ENCODE measurements at regions not wholly inside any gene's neighbourhood (a gene's known extent, or its start where the extent isn't known, plus 50 kb on each side); places are given as distances from the start of the nearest gene placed in this dataset.

DNA sequence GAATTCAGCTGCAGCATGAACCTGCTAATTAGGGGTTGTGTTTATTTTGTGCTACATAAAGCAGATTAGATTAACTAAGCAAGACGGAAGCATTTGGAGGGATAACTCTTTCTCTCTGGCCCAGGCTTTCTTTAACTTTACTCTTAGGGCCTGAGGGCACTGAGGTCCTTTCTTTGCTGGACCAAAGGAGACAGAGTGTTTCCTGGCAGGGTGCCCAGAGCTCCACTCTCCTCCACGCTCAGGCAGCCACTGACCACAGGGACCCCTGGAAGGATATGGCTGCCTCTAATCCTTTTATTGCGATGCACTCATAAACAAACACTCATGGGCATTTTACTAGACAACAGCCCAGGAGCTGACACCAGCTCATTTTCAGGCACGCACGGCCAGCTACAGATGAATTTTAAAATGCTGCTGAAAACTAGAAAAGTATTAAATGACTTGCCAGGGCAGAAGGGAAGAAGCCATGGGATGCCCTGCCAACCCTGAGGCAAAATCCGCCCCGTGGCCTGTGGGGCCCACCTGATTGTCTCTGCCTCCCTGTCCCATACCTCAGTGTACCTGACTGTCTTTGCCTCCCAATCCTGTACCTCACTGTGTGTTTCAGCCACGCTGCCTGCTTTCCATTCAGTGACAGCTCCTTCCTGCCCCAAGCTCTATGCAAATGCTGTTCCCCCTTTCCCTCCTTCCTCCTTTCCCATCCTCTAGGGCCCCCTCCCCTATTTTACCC lies 192.6 kb upstream of the NAV2 start:
- no peaks in the 10 kb centered on the region for H3K9me3 ChIP-seq (ENCODE audit: control insufficient read depth in 4 of 4, insufficient read depth in 3 of 4, low read length in 3 of 4)
- peaks cover 0 to 19% (median 2%) of the 10 kb centered on the region in 5 donors for H3K4me1 ChIP-seq (ENCODE audit: control insufficient read depth in 5 of 5, insufficient read depth in 5 of 5, low read length in 5 of 5)
- TF ChIP-seq, protein P1, sequence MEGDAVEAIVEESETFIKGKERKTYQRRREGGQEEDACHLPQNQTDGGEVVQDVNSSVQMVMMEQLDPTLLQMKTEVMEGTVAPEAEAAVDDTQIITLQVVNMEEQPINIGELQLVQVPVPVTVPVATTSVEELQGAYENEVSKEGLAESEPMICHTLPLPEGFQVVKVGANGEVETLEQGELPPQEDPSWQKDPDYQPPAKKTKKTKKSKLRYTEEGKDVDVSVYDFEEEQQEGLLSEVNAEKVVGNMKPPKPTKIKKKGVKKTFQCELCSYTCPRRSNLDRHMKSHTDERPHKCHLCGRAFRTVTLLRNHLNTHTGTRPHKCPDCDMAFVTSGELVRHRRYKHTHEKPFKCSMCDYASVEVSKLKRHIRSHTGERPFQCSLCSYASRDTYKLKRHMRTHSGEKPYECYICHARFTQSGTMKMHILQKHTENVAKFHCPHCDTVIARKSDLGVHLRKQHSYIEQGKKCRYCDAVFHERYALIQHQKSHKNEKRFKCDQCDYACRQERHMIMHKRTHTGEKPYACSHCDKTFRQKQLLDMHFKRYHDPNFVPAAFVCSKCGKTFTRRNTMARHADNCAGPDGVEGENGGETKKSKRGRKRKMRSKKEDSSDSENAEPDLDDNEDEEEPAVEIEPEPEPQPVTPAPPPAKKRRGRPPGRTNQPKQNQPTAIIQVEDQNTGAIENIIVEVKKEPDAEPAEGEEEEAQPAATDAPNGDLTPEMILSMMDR (IDR thresholded peaks at IDR 0.05; ENCODE audit: control extremely low read depth, extremely low read depth), result no peak
- no peak overlapping the region for H3K9ac ChIP-seq (ENCODE audit: insufficient read depth in 1 of 2, low read length in 2 of 2)
- DNase-seq (peak; percentile 59 to 81 (median 59)), ATAC-seq (ENCODE audit: insufficient read depth, low FRiP score) (no peak)
- H3K27ac ChIP-seq (ENCODE audit: low read depth in 1 of 2, low read length in 1 of 2), result no peak overlapping the region
- no peaks in the 10 kb centered on the region for H3K36me3 ChIP-seq (ENCODE audit: control insufficient read depth in 4 of 4, insufficient read depth in 4 of 4, low read length in 4 of 4)
- no peaks in the 10 kb centered on the region for H3K27me3 ChIP-seq (ENCODE audit: control insufficient read depth in 3 of 3, insufficient read depth in 3 of 3, low read length in 2 of 3)
- no peak overlapping the region for H3K4me3 ChIP-seq
- 68 to 69% methylated on average over 8 of the region's 8 CpGs for WGBS, 2 donors

DNA sequence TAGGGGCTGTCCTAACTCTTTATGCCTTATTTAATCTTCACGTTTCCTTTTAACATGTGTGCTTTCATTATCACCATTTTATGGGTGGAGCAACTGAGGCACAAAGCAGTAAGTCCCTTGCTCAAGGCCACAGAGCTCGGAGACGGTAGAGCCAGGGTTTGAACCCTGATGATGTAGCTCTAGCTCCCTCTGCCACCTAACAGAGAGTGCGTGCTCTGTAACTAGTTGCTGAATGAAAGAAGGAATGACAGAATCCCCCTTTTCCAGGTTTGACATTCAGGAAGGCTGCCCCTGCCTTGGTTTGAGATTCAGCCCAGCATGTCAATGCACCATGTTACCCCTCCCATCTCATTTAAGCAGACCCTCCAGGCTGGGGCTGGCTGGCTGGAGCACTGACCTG lies 193.3 kb upstream of the NAV2 start:
- H3K27ac ChIP-seq (ENCODE audit: low read depth in 1 of 2, low read length in 1 of 2), result no peak overlapping the region
- H3K36me3 ChIP-seq (ENCODE audit: control insufficient read depth in 4 of 4, insufficient read depth in 4 of 4, low read length in 4 of 4), result no peaks in the 10 kb centered on the region
- H3K4me3 ChIP-seq, result no peak overlapping the region
- peaks cover 0 to 19% (median 3%) of the 10 kb centered on the region in 5 donors for H3K4me1 ChIP-seq (ENCODE audit: control insufficient read depth in 5 of 5, insufficient read depth in 5 of 5, low read length in 5 of 5)
- 70 to 89% methylated on average over 4 of the region's 4 CpGs for WGBS, 2 donors
- no peak for DNase-seq
- no peak overlapping the region for H3K9ac ChIP-seq (ENCODE audit: insufficient read depth in 1 of 2, low read length in 2 of 2)
- ATAC-seq (ENCODE audit: insufficient read depth, low FRiP score), result no peak
- H3K9me3 ChIP-seq (ENCODE audit: control insufficient read depth in 4 of 4, insufficient read depth in 3 of 4, low read length in 3 of 4), result no peaks in the 10 kb centered on the region
- TF ChIP-seq, protein P1 (IDR thresholded peaks at IDR 0.05; ENCODE audit: control extremely low read depth, extremely low read depth), result no peak
- peaks cover 0 to 7% (median 0%) of the 10 kb centered on the region in 3 donors for H3K27me3 ChIP-seq (ENCODE audit: control insufficient read depth in 3 of 3, insufficient read depth in 3 of 3, low read length in 2 of 3)

DNA sequence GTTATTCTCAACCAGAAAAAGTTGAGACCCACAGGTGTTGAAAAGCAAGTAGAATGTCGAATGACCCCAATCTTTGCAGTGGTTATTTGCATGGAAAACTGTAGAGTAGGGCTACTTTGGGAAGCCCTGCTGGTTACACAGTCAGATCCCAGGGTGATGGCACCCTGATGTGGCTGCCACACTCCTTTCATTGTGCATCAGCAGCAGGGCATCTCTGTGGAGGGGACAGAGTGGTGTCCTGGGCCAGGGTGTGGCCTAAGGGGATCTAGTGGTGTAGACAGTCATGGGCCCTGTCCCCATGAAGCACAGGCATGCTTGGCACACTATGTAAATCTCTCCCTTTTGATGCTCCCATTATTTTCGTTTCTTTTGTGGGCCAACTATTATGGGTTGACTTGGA lies 199.4 kb upstream of the NAV2 start:
- Histone ChIP-seq H3K4me3 (no peak overlapping the region), H3K9ac (ENCODE audit: insufficient read depth in 1 of 2, low read length in 2 of 2) (no peak overlapping the region), H3K36me3 (ENCODE audit: control insufficient read depth in 4 of 4, insufficient read depth in 4 of 4, low read length in 4 of 4) (no peaks in the 10 kb centered on the region), H3K9me3 (ENCODE audit: control insufficient read depth in 4 of 4, insufficient read depth in 3 of 4, low read length in 3 of 4) (peaks cover 0 to 2% (median 0%) of the 10 kb centered on the region in 4 donors), H3K4me1 (ENCODE audit: control insufficient read depth in 5 of 5, insufficient read depth in 5 of 5, low read length in 5 of 5) (peaks cover 0 to 27% (median 9%) of the 10 kb centered on the region in 5 donors), H3K27ac (ENCODE audit: low read depth in 1 of 2, low read length in 1 of 2) (no peak overlapping the region), H3K27me3 (ENCODE audit: control insufficient read depth in 3 of 3, insufficient read depth in 3 of 3, low read length in 2 of 3) (peaks cover 0 to 13% (median 1%) of the 10 kb centered on the region in 3 donors)
- ATAC-seq (ENCODE audit: insufficient read depth, low FRiP score) (no peak), DNase-seq (no peak)
- TF ChIP-seq, protein P1 (IDR thresholded peaks at IDR 0.05; ENCODE audit: control extremely low read depth, extremely low read depth), result no peak
- WGBS, 2 donors, result 81 to 96% methylated on average over 2 of the region's 2 CpGs

All from lung (tissue), 11 donors.